GM12891 (cell line): ENCODE measurements at regions not wholly inside any gene's neighbourhood (a gene's known extent, or its start where the extent isn't known, plus 50 kb on each side); places are given as distances from the start of the nearest gene placed in this dataset.

Experiments used
- PAX5 ChIP-seq: IDR thresholded peaks from 2 replicates; pipeline ENCODE4 v1.6.1; 2011; ENCODE audit warnings: low read length, moderate library complexity, mild to moderate bottlenecking; ENCODE audit not compliant: insufficient read depth, severe bottlenecking
- POLR2A ChIP-seq: IDR thresholded peaks from 2 replicates; pipeline ENCODE4 v1.6.1; 2011; ENCODE audit warnings: low read depth, low read length, control low read depth
- POLR2AphosphoS5 ChIP-seq: IDR thresholded peaks from 2 replicates; pipeline ENCODE4 v1.6.1; 2011; ENCODE audit warnings: low read depth, low read length, control low read depth
- SPI1 ChIP-seq: IDR thresholded peaks from 2 replicates; pipeline ENCODE4 v1.6.1; 2011; ENCODE audit warnings: low read depth, low read length, control low read depth
- TAF1 ChIP-seq: IDR thresholded peaks from 2 replicates; pipeline ENCODE4 v1.6.1; 2011; ENCODE audit warnings: low read depth, low read length, control low read depth

GRCh38 chr9:126158588-126159429, 167.8 kb upstream of the MVB12B start:
- TF ChIP-seq POLR2AphosphoS5 (no peak), POLR2A (no peak), SPI1 (no peak), TAF1 (no peak), PAX5 (no peak)
